K562 (cell line): ENCODE measurements at regions not wholly inside any gene's neighbourhood (a gene's known extent, or its start where the extent isn't known, plus 50 kb on each side); places are given as distances from the start of the nearest gene placed in this dataset.

ENCODE experiments used
- ATAC-seq: fragments of 200-7000 bp; cut with Tn5 transposase; 3 replicates; pipeline ENCODE4 v1.9.1; 2020; ENCODE audit warnings: moderate library complexity
- BruUV-seq: library from RNA; stranded (reverse); fragments of 400-500 nt; replicated peaks from 2 replicates; lab custom pipeline; 2021; lab: Mats Ljungman, UMichigan
- CTCF ChIA-PET: fragments of 300-600 bp; formaldehyde crosslinking; extraction: SDS; loops from one replicate; lab custom pipeline; 2021; ENCODE audit warnings: low intra/inter-chr PET ratio; lab: Yijun Ruan, JAX
- POLR2A ChIA-PET: fragments of 300-600, 350-650 bp; sonication (Branson Sonifier 250); formaldehyde crosslinking; extraction: SDS; loops from one replicate; lab custom pipeline; 2021; ENCODE audit warnings: antibody characterized with exemption, inconsistent platforms; lab: Yijun Ruan, JAX
- DNase-seq, 4 experiments: peaks; one replicate each; pipeline versions ENCODE4 v3.0.0 to v3.0.0-alpha.2; 2011 to 2018; ENCODE audit warnings: low spot score in 3 of 4, mixed read lengths in 3 of 4; ENCODE audit errors: extremely low read depth in 1 of 4
- FAIRE-seq: peaks from 2 replicates; lab custom pipeline; 2011; peaks lifted over from hg19 to GRCh38; lab: Jason Lieb, UNC
- H2AFZ ChIP-seq: 2 replicates; pipeline ENCODE4 v1.6.0; 2011; ENCODE audit warnings: low read depth, low read length, control low read depth, inconsistent platforms
- H3K27ac ChIP-seq: fragments of 200-600 bp; 3 replicates; pipeline ENCODE4 v1.8.0; 2011; ENCODE audit warnings: low read depth, mild to moderate bottlenecking, control low read depth, inconsistent platforms, low read length, moderate library complexity, mixed read lengths; ENCODE audit errors: extremely low read depth
- H3K27me3 ChIP-seq, 2 experiments: fragments of 300-600 bp in 1 of 2; 2 replicates in 1 of 2; 3 replicates in 1 of 2; pipeline versions ENCODE4 v1.6.0 to v1.8.0; 2011; ENCODE audit warnings: inconsistent platforms in 2 of 2, low read length in 2 of 2, mild to moderate bottlenecking in 1 of 2, mixed read lengths in 1 of 2, moderate library complexity in 1 of 2; ENCODE audit not compliant: control insufficient read depth in 2 of 2, insufficient read depth in 2 of 2
- H3K36me3 ChIP-seq: fragments of 300-600 bp; 3 replicates; pipeline ENCODE4 v1.8.0; 2011; ENCODE audit warnings: mild to moderate bottlenecking, low read length, inconsistent platforms; ENCODE audit not compliant: control insufficient read depth, insufficient read depth
- H3K4me1 ChIP-seq, 2 experiments: fragments of 200-600 bp in 1 of 2; replicated peaks in 1 of 2; 2 replicates in 1 of 2; 3 replicates in 1 of 2; pipeline versions ENCODE4 v1.5.1 to v1.8.0; 2011; ENCODE audit warnings: inconsistent platforms in 2 of 2, low read length in 2 of 2, mild to moderate bottlenecking in 1 of 2, mixed read lengths in 1 of 2, moderate library complexity in 1 of 2; ENCODE audit not compliant: control insufficient read depth in 2 of 2, insufficient read depth in 2 of 2
- H3K4me2 ChIP-seq: 2 replicates; pipeline ENCODE4 v1.6.1; 2011; ENCODE audit warnings: low read length, control low read depth, inconsistent platforms, mixed read lengths; ENCODE audit not compliant: insufficient read depth
- H3K4me3 ChIP-seq: fragments of 200-600 bp; sonication (generic), shearing (Covaris generic); 2 replicates; pipeline ENCODE4 v1.5.1; 2016; ENCODE audit warnings: control low read depth, inconsistent platforms
- H3K79me2 ChIP-seq: fragments of 200-600 bp; 3 replicates; pipeline ENCODE4 v1.8.0; 2011; ENCODE audit warnings: low read length, inconsistent platforms; ENCODE audit not compliant: control insufficient read depth, insufficient read depth
- H3K9ac ChIP-seq, 2 experiments: 2 replicates each; pipeline versions ENCODE4 v1.6.0 to v1.6.1; 2011; ENCODE audit warnings: low read depth in 2 of 2, low read length in 2 of 2, control low read depth in 1 of 2, inconsistent platforms in 1 of 2, mild to moderate bottlenecking in 1 of 2, mixed read lengths in 1 of 2; ENCODE audit not compliant: insufficient read depth in 1 of 2
- H3K9me1 ChIP-seq: one replicate; pipeline ENCODE4 v1.6.0; 2011; ENCODE audit warnings: inconsistent platforms, mild to moderate bottlenecking, low read length, moderate library complexity; ENCODE audit not compliant: control insufficient read depth, insufficient read depth
- H3K9me3 ChIP-seq: replicated peaks from 2 replicates; pipeline ENCODE4 v1.5.1; 2011; ENCODE audit warnings: low read depth, low read length, inconsistent platforms; ENCODE audit not compliant: control insufficient read depth, insufficient read depth
- H4K20me1 ChIP-seq: replicated peaks from 2 replicates; pipeline ENCODE4 v1.6.1; 2011; ENCODE audit warnings: low read length, inconsistent platforms, mixed read lengths; ENCODE audit not compliant: control insufficient read depth, insufficient read depth
- FOXK1 ChIP-seq: sonication (generic); formaldehyde crosslinking; IDR thresholded peaks from 2 replicates; pipeline ENCODE4 v1.8.0; 2022; ENCODE audit warnings: missing genetic modification reagents, mild to moderate bottlenecking, borderline replicate concordance
- NR4A1 ChIP-seq, 2 experiments: fragments of 250-450 bp in 1 of 2; fragments of 450-650 bp in 1 of 2; sonication (Bioruptor Pico) in 1 of 2; IDR thresholded peaks; 2 replicates each; pipeline versions ENCODE4 v1.4.0 to v1.6.1; 2016 to 2020; ENCODE audit warnings: mild to moderate bottlenecking in 2 of 2, missing compliant biosample characterization in 1 of 2, missing genetic modification characterization in 1 of 2, moderate library complexity in 1 of 2
- POLR2A ChIP-seq: fragments of 450-650 bp; conservative IDR thresholded peaks from 2 replicates; pipeline ENCODE4 v1.6.1; 2016
- RBM25 ChIP-seq: fragments of 200-400 bp; formaldehyde crosslinking; IDR thresholded peaks from 2 replicates; pipeline ENCODE4 v1.6.1; 2018; ENCODE audit warnings: low read length, low read depth, moderate library complexity; ENCODE audit not compliant: severe bottlenecking
- SIN3A ChIP-seq, 2 experiments: fragments of 150-350 bp in 1 of 2; IDR thresholded peaks; 2 replicates each; pipeline ENCODE4 v1.6.1; 2011 to 2016; ENCODE audit warnings: borderline replicate concordance in 2 of 2, low read depth in 2 of 2, low read length in 2 of 2, mild to moderate bottlenecking in 2 of 2, moderate library complexity in 2 of 2; ENCODE audit not compliant: control insufficient read depth in 1 of 2
- WHSC1 ChIP-seq: IDR thresholded peaks from one replicate; pipeline ENCODE4 v1.6.1; 2012; ENCODE audit warnings: low read length, control low read depth, inconsistent platforms
- ZC3H8 ChIP-seq: fragments of 450-650 bp; IDR thresholded peaks from 2 replicates; pipeline ENCODE4 v1.6.1; 2017
- ZFP30 ChIP-seq: fragments of 250-450 bp; sonication (Bioruptor Pico); IDR thresholded peaks from 2 replicates; pipeline ENCODE4 v1.8.0; 2022; ENCODE audit warnings: moderate library complexity, mild to moderate bottlenecking, inconsistent platforms, borderline replicate concordance
- WGBS: fragments of 100-300 bp; shearing (Covaris generic); methylation state at CpG from one replicate; pipeline ENCODE4 v1.1.6; 2016; ENCODE audit warnings: low coverage, mixed read lengths; ENCODE audit not compliant: insufficient coverage; ENCODE audit errors: missing lambda C conversion rate; 5-methylcytosine and 5-hydroxymethylcytosine counted together
- in situ Hi-C: fragments of 300-500 bp; cut with MboI; formaldehyde crosslinking; loops from 4 replicates; pipeline ENCODE4 v1.15.0; 2018; ENCODE audit warnings: inconsistent platforms, mixed read lengths
- intact Hi-C: fragments of 100-400 bp; cut with micrococcal nuclease; formaldehyde crosslinking; loops from 2 replicates; pipeline ENCODE4 v1.14.2; 2022
- TF ChIP-seq, protein P1 (sequence below): IDR thresholded peaks from 2 replicates; pipeline ENCODE4 v1.6.1; 2014; ENCODE audit warnings: antibody characterized with exemption
- TF ChIP-seq, protein P2 (sequence below): IDR thresholded peaks from 2 replicates; pipeline ENCODE4 v1.6.1; 2011; ENCODE audit warnings: borderline replicate concordance, low read depth, mild to moderate bottlenecking, moderate library complexity, low read length; ENCODE audit not compliant: insufficient read depth, poor library complexity, severe bottlenecking

GRCh38 chr7:47038621-47039020 lies 543.3 kb downstream of the TNS3 start:
- TF ChIP-seq, protein P1, sequence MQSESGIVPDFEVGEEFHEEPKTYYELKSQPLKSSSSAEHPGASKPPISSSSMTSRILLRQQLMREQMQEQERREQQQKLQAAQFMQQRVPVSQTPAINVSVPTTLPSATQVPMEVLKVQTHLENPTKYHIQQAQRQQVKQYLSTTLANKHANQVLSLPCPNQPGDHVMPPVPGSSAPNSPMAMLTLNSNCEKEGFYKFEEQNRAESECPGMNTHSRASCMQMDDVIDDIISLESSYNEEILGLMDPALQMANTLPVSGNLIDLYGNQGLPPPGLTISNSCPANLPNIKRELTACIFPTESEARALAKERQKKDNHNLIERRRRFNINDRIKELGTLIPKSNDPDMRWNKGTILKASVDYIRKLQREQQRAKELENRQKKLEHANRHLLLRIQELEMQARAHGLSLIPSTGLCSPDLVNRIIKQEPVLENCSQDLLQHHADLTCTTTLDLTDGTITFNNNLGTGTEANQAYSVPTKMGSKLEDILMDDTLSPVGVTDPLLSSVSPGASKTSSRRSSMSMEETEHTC, result no peak
- TF ChIP-seq ZC3H8, result no peak
- TF ChIP-seq, protein P2, sequence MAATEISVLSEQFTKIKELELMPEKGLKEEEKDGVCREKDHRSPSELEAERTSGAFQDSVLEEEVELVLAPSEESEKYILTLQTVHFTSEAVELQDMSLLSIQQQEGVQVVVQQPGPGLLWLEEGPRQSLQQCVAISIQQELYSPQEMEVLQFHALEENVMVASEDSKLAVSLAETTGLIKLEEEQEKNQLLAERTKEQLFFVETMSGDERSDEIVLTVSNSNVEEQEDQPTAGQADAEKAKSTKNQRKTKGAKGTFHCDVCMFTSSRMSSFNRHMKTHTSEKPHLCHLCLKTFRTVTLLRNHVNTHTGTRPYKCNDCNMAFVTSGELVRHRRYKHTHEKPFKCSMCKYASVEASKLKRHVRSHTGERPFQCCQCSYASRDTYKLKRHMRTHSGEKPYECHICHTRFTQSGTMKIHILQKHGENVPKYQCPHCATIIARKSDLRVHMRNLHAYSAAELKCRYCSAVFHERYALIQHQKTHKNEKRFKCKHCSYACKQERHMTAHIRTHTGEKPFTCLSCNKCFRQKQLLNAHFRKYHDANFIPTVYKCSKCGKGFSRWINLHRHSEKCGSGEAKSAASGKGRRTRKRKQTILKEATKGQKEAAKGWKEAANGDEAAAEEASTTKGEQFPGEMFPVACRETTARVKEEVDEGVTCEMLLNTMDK, result no peak
- no peak for TF ChIP-seq SIN3A (IDR thresholded peaks at IDR 0.05; ENCODE audit: borderline replicate concordance in 2 of 2, control insufficient read depth in 1 of 2, low read depth in 2 of 2, low read length in 2 of 2)
- TF ChIP-seq ZFP30 (CRISPR knock-in tag), result no peak
- no peak for TF ChIP-seq RBM25
- no peak for TF ChIP-seq WHSC1
- TF ChIP-seq POLR2A, result no peak
- no peak for TF ChIP-seq NR4A1 (CRISPR knock-in tag; IDR thresholded peaks at IDR 0.05)
- TF ChIP-seq NR4A1 (tag; IDR thresholded peaks at IDR 0.05), result no peak
- TF ChIP-seq FOXK1 (CRISPR knock-in tag), result no peak
- POLR2A ChIA-PET, result no interaction called here
- intact Hi-C loops (no loop called here), in situ Hi-C loops (no loop called here)
- H4K20me1 ChIP-seq, result no peaks in the 10 kb centered on the region
- no peak overlapping the region for H3K9ac ChIP-seq
- H3K4me1 ChIP-seq, result no peaks in the 10 kb centered on the region
- no peak for DNase-seq
- FAIRE-seq, result no peak
- H2AFZ ChIP-seq, result no peak overlapping the region
- H3K9me3 ChIP-seq, result no peaks in the 10 kb centered on the region
- no peak overlapping the region for H3K4me2 ChIP-seq
- no peak overlapping the region for H3K27ac ChIP-seq
- H3K79me2 ChIP-seq, result no peaks in the 10 kb centered on the region
- WGBS, result 1% methylated on average over 6 of the region's 6 CpGs
- H3K4me3 ChIP-seq, result no peak overlapping the region
- ATAC-seq, result no peak
- CTCF ChIA-PET, result no interaction called here
- 0 out of 5 replicates have a peak, but pooled peaks cover 0 to 4% of the 10 kb centered on the region in 2 experiments for H3K27me3 ChIP-seq
- no peaks in the 10 kb centered on the region for H3K9me1 ChIP-seq
- no TSS peak for BruUV-seq
- H3K36me3 ChIP-seq, result no peaks in the 10 kb centered on the region
